Liver (tissue), 7 donors: ENCODE measurements at regions not wholly inside any gene's neighbourhood (a gene's known extent, or its start where the extent isn't known, plus 50 kb on each side); places are given as distances from the start of the nearest gene placed in this dataset.

Source experiments
- DNase-seq: peaks from one replicate; pipeline ENCODE4 v3.0.0-alpha.2; 2017; ENCODE audit warnings: low spot score
- H3K27ac ChIP-seq, 2 donors: one replicate each; pipeline ENCODE4 v1.7.0; 2013; ENCODE audit warnings: inconsistent platforms in 2 of 2, low read length in 2 of 2, control low read depth in 1 of 2, low read depth in 1 of 2, mild to moderate bottlenecking in 1 of 2
- H3K27me3 ChIP-seq, 4 donors: one replicate each; pipeline versions ENCODE4 v1.6.1 to v1.7.0; 2013; ENCODE audit warnings: low read length in 3 of 4, inconsistent platforms in 1 of 4, mild to moderate bottlenecking in 1 of 4, moderate library complexity in 1 of 4; ENCODE audit not compliant: control insufficient read depth in 4 of 4, insufficient read depth in 4 of 4
- H3K36me3 ChIP-seq, 4 donors: one replicate each; pipeline versions ENCODE4 v1.6.1 to v1.7.0; 2013; ENCODE audit warnings: low read length in 3 of 4, mild to moderate bottlenecking in 3 of 4, low read depth in 1 of 4, moderate library complexity in 1 of 4; ENCODE audit not compliant: control insufficient read depth in 4 of 4, insufficient read depth in 3 of 4
- H3K4me1 ChIP-seq, 4 donors: one replicate each; pipeline versions ENCODE4 v1.6.1 to v1.7.0; 2013; ENCODE audit warnings: low read length in 3 of 4, mild to moderate bottlenecking in 3 of 4, moderate library complexity in 1 of 4; ENCODE audit not compliant: control insufficient read depth in 4 of 4, insufficient read depth in 4 of 4
- H3K4me3 ChIP-seq, 3 donors: one replicate each; pipeline versions ENCODE4 v1.6.1 to v1.7.0; 2013; ENCODE audit warnings: low read length in 3 of 3, control low read depth in 1 of 3, low read depth in 1 of 3, mild to moderate bottlenecking in 1 of 3
- H3K9ac ChIP-seq, 2 donors: one replicate each; pipeline ENCODE4 v1.7.0; 2013; ENCODE audit warnings: low read length in 2 of 2, mild to moderate bottlenecking in 2 of 2, moderate library complexity in 2 of 2, control low read depth in 1 of 2, low read depth in 1 of 2
- H3K9me3 ChIP-seq, 4 donors: one replicate each; pipeline versions ENCODE4 v1.6.1 to v1.7.0; 2013; ENCODE audit warnings: low read length in 3 of 4; ENCODE audit not compliant: control insufficient read depth in 4 of 4
- EGR1 ChIP-seq, 2 donors: IDR thresholded peaks; 2 replicates each; pipeline ENCODE4 v1.6.1; 2016 to 2018; ENCODE audit warnings: antibody characterized with exemption in 2 of 2, low read depth in 2 of 2
- FOXA1 ChIP-seq: IDR thresholded peaks from 2 replicates; pipeline ENCODE4 v1.6.1; 2016; ENCODE audit warnings: antibody characterized with exemption
- FOXA2 ChIP-seq: IDR thresholded peaks from 2 replicates; pipeline ENCODE4 v1.6.1; 2016; ENCODE audit warnings: antibody characterized with exemption
- GABPA ChIP-seq, 2 donors: IDR thresholded peaks in 1 of 2; conservative IDR thresholded peaks in 1 of 2; 2 replicates each; pipeline ENCODE4 v1.6.1; 2016; ENCODE audit warnings: antibody characterized with exemption in 2 of 2, mild to moderate bottlenecking in 1 of 2, moderate library complexity in 1 of 2
- HNF4A ChIP-seq, 2 donors: conservative IDR thresholded peaks; 2 replicates each; pipeline ENCODE4 v1.6.1; 2016; ENCODE audit warnings: antibody characterized with exemption in 2 of 2, mild to moderate bottlenecking in 2 of 2
- HNF4G ChIP-seq: IDR thresholded peaks from 2 replicates; pipeline ENCODE4 v1.6.1; 2016; ENCODE audit warnings: antibody characterized with exemption
- JUND ChIP-seq, 2 donors: IDR thresholded peaks; 2 replicates each; pipeline ENCODE4 v1.6.1; 2016; ENCODE audit warnings: antibody characterized with exemption in 2 of 2
- NR2F2 ChIP-seq: IDR thresholded peaks from 2 replicates; pipeline ENCODE4 v1.6.1; 2016; ENCODE audit warnings: antibody characterized with exemption
- RAD21 ChIP-seq, 2 donors: IDR thresholded peaks; 2 replicates each; pipeline ENCODE4 v1.6.1; 2016; ENCODE audit warnings: antibody characterized with exemption in 2 of 2, mild to moderate bottlenecking in 2 of 2
- RXRA ChIP-seq, 2 donors: IDR thresholded peaks; 2 replicates each; pipeline ENCODE4 v1.6.1; 2017 to 2018; ENCODE audit warnings: antibody characterized with exemption in 2 of 2, mild to moderate bottlenecking in 1 of 2
- SP1 ChIP-seq: IDR thresholded peaks from 2 replicates; pipeline ENCODE4 v1.6.1; 2018; ENCODE audit warnings: antibody characterized with exemption, mild to moderate bottlenecking
- TAF1 ChIP-seq: conservative IDR thresholded peaks from 2 replicates; pipeline ENCODE4 v1.6.1; 2016; ENCODE audit warnings: antibody characterized with exemption, mild to moderate bottlenecking
- YY1 ChIP-seq: IDR thresholded peaks from 2 replicates; pipeline ENCODE4 v1.6.1; 2016; ENCODE audit warnings: antibody characterized with exemption, mild to moderate bottlenecking
- WGBS: extraction: QIAGEN DNeasy Blood & Tissue Kit; methylation state at CpG from one replicate; pipeline ENCODE4 v1.1.7; 2013; 5-methylcytosine and 5-hydroxymethylcytosine counted together
- TF ChIP-seq, protein P1 (sequence below): IDR thresholded peaks from 2 replicates; pipeline ENCODE4 v1.6.1; 2016; ENCODE audit warnings: antibody characterized with exemption, mild to moderate bottlenecking
- TF ChIP-seq, protein P2 (sequence below): IDR thresholded peaks from 2 replicates; pipeline ENCODE4 v1.6.1; 2016; ENCODE audit warnings: antibody characterized with exemption
- TF ChIP-seq, protein P3 (sequence below): IDR thresholded peaks from 2 replicates; pipeline ENCODE4 v1.6.1; 2016; ENCODE audit warnings: antibody characterized with exemption
- donor health status: healthy.
- donor health status: healthy.
- donor health status: healthy.
- donor health status: healthy.

DNA sequence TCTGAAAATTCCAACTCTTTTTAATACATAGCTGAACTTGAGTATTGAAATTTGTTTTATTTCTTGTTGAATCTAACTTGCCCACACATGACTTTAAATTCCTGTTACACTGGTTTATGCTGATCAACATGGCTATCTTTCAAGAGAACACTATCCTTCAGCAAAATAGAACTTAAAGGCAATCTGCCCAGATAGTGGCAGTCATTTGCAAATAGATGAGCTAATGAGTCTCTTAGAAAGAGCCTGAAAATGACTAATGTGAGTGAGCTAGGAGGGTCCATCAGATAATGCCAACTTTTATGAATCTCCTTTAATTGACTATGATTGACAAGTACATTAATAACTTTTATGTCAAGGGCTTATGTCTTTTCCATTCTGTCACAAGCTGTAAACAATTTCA, 1360.8 kb upstream of the C9orf72 start:
- H3K36me3 ChIP-seq, result no peaks in the 10 kb centered on the region
- no peaks in the 10 kb centered on the region for H3K27me3 ChIP-seq
- H3K9ac ChIP-seq, result no peak overlapping the region
- TF ChIP-seq GABPA (IDR thresholded peaks at IDR 0.05 in 1 of 2, conservative IDR thresholded peaks at IDR 0.05 in 1 of 2) (no peak), FOXA1 (no peak), SP1 (no peak), FOXA2 (no peak), RXRA (IDR thresholded peaks at IDR 0.05) (no peak), TAF1 (no peak), NR2F2 (no peak), YY1 (no peak), JUND (IDR thresholded peaks at IDR 0.05) (no peak), RAD21 (IDR thresholded peaks at IDR 0.05) (no peak), EGR1 (IDR thresholded peaks at IDR 0.05; ENCODE audit: low read depth in 2 of 2) (no peak), HNF4G (no peak), HNF4A (conservative IDR thresholded peaks at IDR 0.05) (no peak)
- TF ChIP-seq, protein P1, sequence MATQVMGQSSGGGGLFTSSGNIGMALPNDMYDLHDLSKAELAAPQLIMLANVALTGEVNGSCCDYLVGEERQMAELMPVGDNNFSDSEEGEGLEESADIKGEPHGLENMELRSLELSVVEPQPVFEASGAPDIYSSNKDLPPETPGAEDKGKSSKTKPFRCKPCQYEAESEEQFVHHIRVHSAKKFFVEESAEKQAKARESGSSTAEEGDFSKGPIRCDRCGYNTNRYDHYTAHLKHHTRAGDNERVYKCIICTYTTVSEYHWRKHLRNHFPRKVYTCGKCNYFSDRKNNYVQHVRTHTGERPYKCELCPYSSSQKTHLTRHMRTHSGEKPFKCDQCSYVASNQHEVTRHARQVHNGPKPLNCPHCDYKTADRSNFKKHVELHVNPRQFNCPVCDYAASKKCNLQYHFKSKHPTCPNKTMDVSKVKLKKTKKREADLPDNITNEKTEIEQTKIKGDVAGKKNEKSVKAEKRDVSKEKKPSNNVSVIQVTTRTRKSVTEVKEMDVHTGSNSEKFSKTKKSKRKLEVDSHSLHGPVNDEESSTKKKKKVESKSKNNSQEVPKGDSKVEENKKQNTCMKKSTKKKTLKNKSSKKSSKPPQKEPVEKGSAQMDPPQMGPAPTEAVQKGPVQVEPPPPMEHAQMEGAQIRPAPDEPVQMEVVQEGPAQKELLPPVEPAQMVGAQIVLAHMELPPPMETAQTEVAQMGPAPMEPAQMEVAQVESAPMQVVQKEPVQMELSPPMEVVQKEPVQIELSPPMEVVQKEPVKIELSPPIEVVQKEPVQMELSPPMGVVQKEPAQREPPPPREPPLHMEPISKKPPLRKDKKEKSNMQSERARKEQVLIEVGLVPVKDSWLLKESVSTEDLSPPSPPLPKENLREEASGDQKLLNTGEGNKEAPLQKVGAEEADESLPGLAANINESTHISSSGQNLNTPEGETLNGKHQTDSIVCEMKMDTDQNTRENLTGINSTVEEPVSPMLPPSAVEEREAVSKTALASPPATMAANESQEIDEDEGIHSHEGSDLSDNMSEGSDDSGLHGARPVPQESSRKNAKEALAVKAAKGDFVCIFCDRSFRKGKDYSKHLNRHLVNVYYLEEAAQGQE, result no peak
- TF ChIP-seq, protein P2, sequence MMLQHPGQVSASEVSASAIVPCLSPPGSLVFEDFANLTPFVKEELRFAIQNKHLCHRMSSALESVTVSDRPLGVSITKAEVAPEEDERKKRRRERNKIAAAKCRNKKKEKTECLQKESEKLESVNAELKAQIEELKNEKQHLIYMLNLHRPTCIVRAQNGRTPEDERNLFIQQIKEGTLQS, result no peak
- TF ChIP-seq, protein P3, sequence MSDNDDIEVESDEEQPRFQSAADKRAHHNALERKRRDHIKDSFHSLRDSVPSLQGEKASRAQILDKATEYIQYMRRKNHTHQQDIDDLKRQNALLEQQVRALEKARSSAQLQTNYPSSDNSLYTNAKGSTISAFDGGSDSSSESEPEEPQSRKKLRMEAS, result no peak
- no peaks in the 10 kb centered on the region for H3K4me1 ChIP-seq
- no peak overlapping the region for H3K27ac ChIP-seq
- H3K9me3 ChIP-seq, result no peaks in the 10 kb centered on the region
- no peak for DNase-seq
- no peak overlapping the region for H3K4me3 ChIP-seq

DNA sequence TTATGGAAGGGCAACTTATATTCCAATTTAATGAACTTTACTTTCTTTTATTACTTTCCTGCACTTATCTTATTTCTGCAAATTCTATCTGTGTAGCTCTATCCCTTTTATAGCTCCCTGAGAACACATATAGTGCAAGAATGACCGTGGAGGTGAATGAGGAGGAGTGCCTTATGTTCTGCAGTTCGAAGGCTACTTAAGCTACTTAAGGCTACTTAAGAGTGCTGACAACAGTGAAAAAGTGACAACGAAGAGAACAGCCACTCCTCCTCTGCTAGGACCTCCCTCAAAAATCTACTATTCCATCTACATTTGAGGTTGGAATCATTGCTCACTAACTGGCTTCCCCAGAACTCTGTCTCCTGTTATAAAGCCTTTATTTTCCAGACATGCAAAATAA, 1365.7 kb upstream of the C9orf72 start:
- no peak overlapping the region for H3K27ac ChIP-seq
- no peak overlapping the region for H3K9ac ChIP-seq
- no peaks in the 10 kb centered on the region for H3K4me1 ChIP-seq
- DNase-seq, result no peak
- WGBS, result 28% methylated on average over 3 of the region's 3 CpGs
- no peak overlapping the region for H3K4me3 ChIP-seq
- TF ChIP-seq, protein P1, result no peak
- TF ChIP-seq, protein P2, result no peak
- no peak for TF ChIP-seq HNF4G
- TF ChIP-seq FOXA2, result no peak
- no peak for TF ChIP-seq GABPA (IDR thresholded peaks at IDR 0.05 in 1 of 2, conservative IDR thresholded peaks at IDR 0.05 in 1 of 2)
- TF ChIP-seq HNF4A (conservative IDR thresholded peaks at IDR 0.05), result no peak
- TF ChIP-seq, protein P3, result no peak
- H3K27me3 ChIP-seq, result no peaks in the 10 kb centered on the region
- no peaks in the 10 kb centered on the region for H3K36me3 ChIP-seq
- no peaks in the 10 kb centered on the region for H3K9me3 ChIP-seq
